GM21825 (cell line): ENCODE measurements at regions not wholly inside any gene's neighbourhood (a gene's known extent, or its start where the extent isn't known, plus 50 kb on each side); places are given as distances from the start of the nearest gene placed in this dataset.

Experiments
- ATAC-seq: cut with Tn5 transposase; IDR thresholded peaks from one replicate; pipeline ENCODE4 v1.9.1; 2021; ENCODE audit warnings: mild to moderate bottlenecking, moderate library complexity; ENCODE audit not compliant: unreplicated experiment

- ATAC-seq: no peak
Measured at GRCh38 chr9:21561502-21561901, 79.4 kb upstream of the IFNE start.

- no peak for ATAC-seq
Measured at GRCh38 chr9:21564175-21564574, 82.1 kb upstream of the IFNE start.

- ATAC-seq: no peak
Measured at GRCh38 chr9:21565155-21565554, 83.0 kb upstream of the IFNE start.

GRCh38 chr9:21567926-21568325 lies 85.8 kb upstream of the IFNE start:
- no peak for ATAC-seq

GRCh38 chr9:21568484-21568883 lies 86.4 kb upstream of the IFNE start:
- no peak for ATAC-seq

- no peak for ATAC-seq
Measured at GRCh38 chr9:21569721-21570120, 87.6 kb upstream of the IFNE start.

- no peak for ATAC-seq
Measured at GRCh38 chr9:21570643-21571275, 88.6 kb upstream of the IFNE start.

- ATAC-seq: no peak
Measured at GRCh38 chr9:21574261-21574660, 92.1 kb upstream of the IFNE start.

- ATAC-seq: peak; percentile 57
Measured at GRCh38 chr9:21576331-21577189, 94.4 kb upstream of the IFNE start.

- ATAC-seq: no peak
Measured at GRCh38 chr9:21579247-21579671, 97.1 kb upstream of the IFNE start.

- ATAC-seq: no peak
Measured at GRCh38 chr9:21579743-21580142, 97.6 kb upstream of the IFNE start.

- no peak for ATAC-seq
Measured at GRCh38 chr9:21580636-21581378, 98.7 kb upstream of the IFNE start.

GRCh38 chr9:21583628-21584377 lies 101.7 kb upstream of the IFNE start:
- no peak for ATAC-seq

GRCh38 chr9:21584890-21585289 lies 102.8 kb upstream of the IFNE start:
- no peak for ATAC-seq

GRCh38 chr9:21585756-21586752 lies 103.9 kb upstream of the IFNE start:
- ATAC-seq: no peak

- ATAC-seq: no peak
Measured at GRCh38 chr9:21589344-21590056, 107.4 kb upstream of the IFNE start.

GRCh38 chr9:21590058-21590996 lies 108.2 kb upstream of the IFNE start:
- no peak for ATAC-seq
